ENCODE measurements at regions not wholly inside any gene's neighbourhood (a gene's known extent, or its start where the extent isn't known, plus 50 kb on each side); places are given as distances from the start of the nearest gene placed in this dataset.
"Not testable (repeated sequence)": the region's sequence is repeated elsewhere in the genome, so short reads cannot be mapped to it uniquely, and the experiment has no call there.

GRCh38 chr3:70464876-70465275 is 152.4 kb upstream of the MDFIC2 start:
- DNase-seq (ENCODE audit: low read depth, low spot score): no peak
- no peak overlapping the region for H3K4me3 ChIP-seq (ENCODE audit: low read depth, low read length)
- in situ Hi-C loops (cut with HindIII; ENCODE audit: low sequenced_read_pairs): no loop called here
- TF ChIP-seq, protein P1, sequence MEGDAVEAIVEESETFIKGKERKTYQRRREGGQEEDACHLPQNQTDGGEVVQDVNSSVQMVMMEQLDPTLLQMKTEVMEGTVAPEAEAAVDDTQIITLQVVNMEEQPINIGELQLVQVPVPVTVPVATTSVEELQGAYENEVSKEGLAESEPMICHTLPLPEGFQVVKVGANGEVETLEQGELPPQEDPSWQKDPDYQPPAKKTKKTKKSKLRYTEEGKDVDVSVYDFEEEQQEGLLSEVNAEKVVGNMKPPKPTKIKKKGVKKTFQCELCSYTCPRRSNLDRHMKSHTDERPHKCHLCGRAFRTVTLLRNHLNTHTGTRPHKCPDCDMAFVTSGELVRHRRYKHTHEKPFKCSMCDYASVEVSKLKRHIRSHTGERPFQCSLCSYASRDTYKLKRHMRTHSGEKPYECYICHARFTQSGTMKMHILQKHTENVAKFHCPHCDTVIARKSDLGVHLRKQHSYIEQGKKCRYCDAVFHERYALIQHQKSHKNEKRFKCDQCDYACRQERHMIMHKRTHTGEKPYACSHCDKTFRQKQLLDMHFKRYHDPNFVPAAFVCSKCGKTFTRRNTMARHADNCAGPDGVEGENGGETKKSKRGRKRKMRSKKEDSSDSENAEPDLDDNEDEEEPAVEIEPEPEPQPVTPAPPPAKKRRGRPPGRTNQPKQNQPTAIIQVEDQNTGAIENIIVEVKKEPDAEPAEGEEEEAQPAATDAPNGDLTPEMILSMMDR (IDR thresholded peaks at IDR 0.05; ENCODE audit: low read depth, low read length): no peak

DNA sequence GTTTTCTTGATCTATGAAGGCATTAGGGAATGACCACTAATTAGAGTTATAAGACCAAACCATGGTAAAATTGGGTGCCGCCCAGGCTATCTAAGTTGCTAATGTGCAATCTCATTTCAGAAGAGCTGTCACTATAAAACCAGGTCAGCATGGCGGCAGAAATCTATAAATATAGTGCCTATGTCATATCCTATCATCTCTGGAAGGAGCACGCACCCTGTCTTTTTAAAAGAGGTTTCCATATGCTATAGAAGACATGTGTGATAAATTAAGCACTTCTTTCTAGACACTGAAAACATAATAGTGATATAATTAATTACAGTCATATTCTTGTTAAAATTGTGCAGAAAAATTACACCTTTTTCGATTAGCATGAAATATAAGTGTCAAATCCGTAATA is 152.0 kb upstream of the MDFIC2 start:
- no peak for DNase-seq (ENCODE audit: low read depth, low spot score)
- TF ChIP-seq, protein P1 (IDR thresholded peaks at IDR 0.05; ENCODE audit: low read depth, low read length): no peak
- H3K4me3 ChIP-seq (ENCODE audit: low read depth, low read length): no peak overlapping the region
- in situ Hi-C loops (cut with HindIII; ENCODE audit: low sequenced_read_pairs): no loop called here

GRCh38 chr3:70450220-70450619 is 137.8 kb upstream of the MDFIC2 start:
- H3K4me3 ChIP-seq (ENCODE audit: low read depth, low read length); DNase-seq (ENCODE audit: low read depth, low spot score); in situ Hi-C loops (cut with HindIII; ENCODE audit: low sequenced_read_pairs): not testable (repeated sequence)

DNA sequence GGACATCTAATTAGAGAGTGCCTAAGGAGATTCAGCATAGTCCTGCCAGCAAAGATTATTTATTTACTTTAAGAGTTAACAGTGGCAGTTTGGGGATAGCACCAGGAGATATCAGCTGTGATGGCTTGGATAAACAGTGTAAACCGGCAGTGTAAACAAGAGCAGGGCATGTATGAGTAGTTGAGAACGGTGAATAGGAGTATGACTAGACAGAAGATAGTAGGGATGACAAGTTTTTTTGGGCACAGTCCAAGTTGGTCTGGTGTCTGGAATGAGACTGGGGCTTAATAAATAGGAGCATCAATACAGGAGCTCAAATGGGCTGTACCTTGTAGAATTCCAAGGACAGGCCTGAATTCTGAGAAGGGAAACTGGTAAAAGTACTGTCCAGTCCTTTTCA is 123.0 kb upstream of the MDFIC2 start:
- H3K4me3 ChIP-seq (ENCODE audit: low read depth, low read length); in situ Hi-C loops (cut with HindIII; ENCODE audit: low sequenced_read_pairs); DNase-seq (ENCODE audit: low read depth, low spot score): not testable (repeated sequence)

GRCh38 chr3:70433091-70433490 is 120.7 kb upstream of the MDFIC2 start:
- TF ChIP-seq, protein P1 (IDR thresholded peaks at IDR 0.05; ENCODE audit: low read depth, low read length): no peak
- H3K4me3 ChIP-seq (ENCODE audit: low read depth, low read length): no peak overlapping the region
- peak; percentile 60 for DNase-seq (ENCODE audit: low read depth, low spot score)
- in situ Hi-C loops (cut with HindIII; ENCODE audit: low sequenced_read_pairs): no loop called here

- H3K4me3 ChIP-seq (ENCODE audit: low read depth, low read length): no peak overlapping the region
- in situ Hi-C loops (cut with HindIII; ENCODE audit: low sequenced_read_pairs): no loop called here
- TF ChIP-seq, protein P1 (IDR thresholded peaks at IDR 0.05; ENCODE audit: low read depth, low read length): no peak
- peak; percentile 41 for DNase-seq (ENCODE audit: low read depth, low spot score)
Measured at GRCh38 chr3:70431911-70432310, 119.5 kb upstream of the MDFIC2 start.

- no peak overlapping the region for H3K4me3 ChIP-seq (ENCODE audit: low read depth, low read length)
- TF ChIP-seq, protein P1 (IDR thresholded peaks at IDR 0.05; ENCODE audit: low read depth, low read length): no peak
- in situ Hi-C loops (cut with HindIII; ENCODE audit: low sequenced_read_pairs): no loop called here
- DNase-seq (ENCODE audit: low read depth, low spot score): no peak
Measured at GRCh38 chr3:70426071-70426470, 113.6 kb upstream of the MDFIC2 start.

DNA sequence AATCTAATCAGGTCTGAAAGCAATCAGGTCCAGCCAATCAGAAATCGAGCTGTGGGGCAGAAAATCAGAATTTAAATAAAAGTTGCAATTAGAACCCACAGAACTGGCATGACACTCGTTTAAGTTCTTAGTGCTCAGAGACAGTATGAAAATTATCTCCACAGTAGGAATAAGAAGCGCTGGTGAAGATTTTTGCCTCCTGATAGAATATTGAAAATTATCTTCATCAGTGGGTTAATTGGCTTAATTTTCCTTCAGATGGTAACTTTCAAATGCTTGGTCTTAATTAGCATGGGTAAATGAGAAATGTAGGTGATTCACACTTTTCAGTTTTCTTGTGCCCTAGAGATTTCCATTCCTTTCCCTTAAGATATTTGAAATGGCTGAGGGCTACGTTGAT is 109.1 kb upstream of the MDFIC2 start:
- no peak overlapping the region for H3K4me3 ChIP-seq (ENCODE audit: low read depth, low read length)
- in situ Hi-C loops (cut with HindIII; ENCODE audit: low sequenced_read_pairs): no loop called here
- TF ChIP-seq, protein P1 (IDR thresholded peaks at IDR 0.05; ENCODE audit: low read depth, low read length): no peak
- DNase-seq (ENCODE audit: low read depth, low spot score): no peak

Data from astrocyte of the spinal cord (primary cell).